CD4-positive, alpha-beta T cell (primary cell): ENCODE measurements at regions not wholly inside any gene's neighbourhood (a gene's known extent, or its start where the extent isn't known, plus 50 kb on each side); places are given as distances from the start of the nearest gene placed in this dataset.

Experiments used
- ATAC-seq: fragments of 200-7000 bp; cut with Tn5 transposase; one replicate; pipeline ENCODE4 v1.10.0; 2022; ENCODE audit warnings: mild to moderate bottlenecking; ENCODE audit not compliant: poor library complexity
- CTCF ChIA-PET: fragments of 350-600 bp; sonication (Branson Sonifier 250); formaldehyde crosslinking; loops from one replicate; lab custom pipeline; 2021; ENCODE audit warnings: antibody characterized with exemption, inconsistent platforms; lab: Charles Lee
- POLR2A ChIA-PET: fragments of 350-600 bp; sonication (Branson Sonifier 250); formaldehyde crosslinking; loops from one replicate; lab custom pipeline; 2021; ENCODE audit warnings: antibody characterized with exemption, inconsistent platforms; lab: Charles Lee
- DNase-seq, 14 experiments: peaks; one replicate each; pipeline ENCODE4 v3.0.0-alpha.2; 2013 to 2020; ENCODE audit warnings: mixed read lengths in 2 of 14
- H3K27ac ChIP-seq, 2 donors: one replicate each; pipeline versions ENCODE4 v1.5.1 to v1.7.0; 2013; ENCODE audit warnings: low read length in 2 of 2, low read depth in 1 of 2, mild to moderate bottlenecking in 1 of 2
- H3K27me3 ChIP-seq, 2 experiments: 1 replicate in 1 of 2; 2 replicates in 1 of 2; pipeline versions ENCODE4 v1.6.1 to v1.7.0; 2013; ENCODE audit warnings: low read length in 2 of 2, control low read depth in 1 of 2, mild to moderate bottlenecking in 1 of 2, moderate library complexity in 1 of 2; ENCODE audit not compliant: insufficient read depth in 2 of 2, control insufficient read depth in 1 of 2
- H3K36me3 ChIP-seq: one replicate; pipeline ENCODE4 v1.6.1; 2013; ENCODE audit warnings: low read length, control low read depth; ENCODE audit not compliant: insufficient read depth
- H3K4me1 ChIP-seq: one replicate; pipeline ENCODE4 v1.6.1; 2013; ENCODE audit warnings: low read length, control low read depth; ENCODE audit not compliant: insufficient read depth
- H3K4me3 ChIP-seq: one replicate; pipeline ENCODE4 v1.5.1; 2013; ENCODE audit warnings: mild to moderate bottlenecking, low read length, moderate library complexity
- H3K9me3 ChIP-seq, 2 experiments: 1 replicate in 1 of 2; 2 replicates in 1 of 2; pipeline versions ENCODE4 v1.6.1 to v1.7.0; 2013; ENCODE audit warnings: low read length in 2 of 2, mild to moderate bottlenecking in 2 of 2, control low read depth in 1 of 2, moderate library complexity in 1 of 2; ENCODE audit not compliant: control insufficient read depth in 1 of 2, insufficient read depth in 1 of 2
- H3K27ac Mint-ChIP-seq: one replicate; pipeline ENCODE4 v1.8.0; 2020; ENCODE audit warnings: mixed read lengths
- H3K27me3 Mint-ChIP-seq: one replicate; pipeline ENCODE4 v1.8.0; 2021; ENCODE audit warnings: mixed read lengths
- H3K36me3 Mint-ChIP-seq: one replicate; pipeline ENCODE4 v1.8.0; 2021; ENCODE audit warnings: low read depth, mixed read lengths
- H3K4me1 Mint-ChIP-seq: one replicate; pipeline ENCODE4 v1.8.0; 2021; ENCODE audit warnings: low read depth, mixed read lengths
- H3K4me3 Mint-ChIP-seq: one replicate; pipeline ENCODE4 v1.8.0; 2020; ENCODE audit warnings: mild to moderate bottlenecking, mixed read lengths
- H3K9me3 Mint-ChIP-seq: one replicate; pipeline ENCODE4 v1.8.0; 2020; ENCODE audit warnings: mixed read lengths
- intact Hi-C, 2 experiments: fragments of 100-400 bp; cut with DNase I in 1 of 2; cut with micrococcal nuclease in 1 of 2; formaldehyde crosslinking; loops; one replicate each; pipeline versions ENCODE4 v1.15.1 to v1.9.0; 2023 to 2025; cut with DNase I, micrococcal nuclease
- TF ChIP-seq, protein P1 (sequence below): fragments of 200-600 bp; IDR thresholded peaks from one replicate; pipeline ENCODE4 v1.8.0; 2022; ENCODE audit warnings: antibody characterized with exemption, mild to moderate bottlenecking

DNA sequence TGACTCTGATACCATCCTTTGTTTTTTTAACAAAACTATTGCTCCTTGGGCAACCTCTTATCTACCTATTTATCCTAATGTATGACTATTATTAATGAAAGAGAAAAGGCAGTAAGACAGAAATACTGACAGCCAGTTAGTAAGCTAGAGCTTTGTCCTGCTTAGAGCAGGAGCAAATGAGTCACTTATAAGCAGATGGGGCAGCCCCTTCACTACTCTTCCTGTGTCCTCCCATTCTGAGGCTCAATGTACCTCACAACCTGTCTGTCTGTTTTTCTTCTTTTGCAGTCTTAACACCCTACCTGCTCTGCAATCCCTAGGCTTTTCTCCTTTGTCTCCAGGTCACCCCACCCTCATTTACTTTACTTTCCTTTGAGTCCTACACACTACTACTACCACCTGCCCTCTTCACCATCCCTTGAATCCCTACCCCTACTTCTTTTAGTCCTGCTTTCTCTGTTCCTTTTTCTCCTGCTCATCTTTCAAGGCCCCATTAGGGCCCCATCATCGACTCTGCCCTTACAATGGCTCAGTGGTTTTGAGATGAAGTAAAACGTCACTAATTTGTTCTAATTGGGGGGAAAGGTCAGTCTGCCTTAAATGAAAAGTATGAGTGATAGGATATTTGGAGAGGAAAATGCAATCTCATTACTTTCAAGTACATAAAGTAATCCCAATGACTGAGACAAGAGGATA, 294.3 kb downstream of the GUCY2F start:
- H3K27ac ChIP-seq: no peak overlapping the region
- H3K4me3 Mint-ChIP-seq: no peak overlapping the region
- TF ChIP-seq, protein P1, sequence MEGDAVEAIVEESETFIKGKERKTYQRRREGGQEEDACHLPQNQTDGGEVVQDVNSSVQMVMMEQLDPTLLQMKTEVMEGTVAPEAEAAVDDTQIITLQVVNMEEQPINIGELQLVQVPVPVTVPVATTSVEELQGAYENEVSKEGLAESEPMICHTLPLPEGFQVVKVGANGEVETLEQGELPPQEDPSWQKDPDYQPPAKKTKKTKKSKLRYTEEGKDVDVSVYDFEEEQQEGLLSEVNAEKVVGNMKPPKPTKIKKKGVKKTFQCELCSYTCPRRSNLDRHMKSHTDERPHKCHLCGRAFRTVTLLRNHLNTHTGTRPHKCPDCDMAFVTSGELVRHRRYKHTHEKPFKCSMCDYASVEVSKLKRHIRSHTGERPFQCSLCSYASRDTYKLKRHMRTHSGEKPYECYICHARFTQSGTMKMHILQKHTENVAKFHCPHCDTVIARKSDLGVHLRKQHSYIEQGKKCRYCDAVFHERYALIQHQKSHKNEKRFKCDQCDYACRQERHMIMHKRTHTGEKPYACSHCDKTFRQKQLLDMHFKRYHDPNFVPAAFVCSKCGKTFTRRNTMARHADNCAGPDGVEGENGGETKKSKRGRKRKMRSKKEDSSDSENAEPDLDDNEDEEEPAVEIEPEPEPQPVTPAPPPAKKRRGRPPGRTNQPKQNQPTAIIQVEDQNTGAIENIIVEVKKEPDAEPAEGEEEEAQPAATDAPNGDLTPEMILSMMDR: no peak
- H3K9me3 ChIP-seq: peaks cover 0 to 3% of the 10 kb centered on the region in 2 experiments
- CTCF ChIA-PET: no interaction called here
- ATAC-seq (no peak), DNase-seq (no peak)
- no peaks in the 10 kb centered on the region for H3K9me3 Mint-ChIP-seq
- no peak overlapping the region for H3K27ac Mint-ChIP-seq
- H3K4me1 ChIP-seq: no peaks in the 10 kb centered on the region
- no peaks in the 10 kb centered on the region for H3K27me3 Mint-ChIP-seq
- no peaks in the 10 kb centered on the region for H3K27me3 ChIP-seq
- no peaks in the 10 kb centered on the region for H3K36me3 ChIP-seq
- no peaks in the 10 kb centered on the region for H3K36me3 Mint-ChIP-seq
- no peak overlapping the region for H3K4me3 ChIP-seq
- H3K4me1 Mint-ChIP-seq: no peaks in the 10 kb centered on the region
- intact Hi-C loops: no loop called here
- POLR2A ChIA-PET: no interaction called here

DNA sequence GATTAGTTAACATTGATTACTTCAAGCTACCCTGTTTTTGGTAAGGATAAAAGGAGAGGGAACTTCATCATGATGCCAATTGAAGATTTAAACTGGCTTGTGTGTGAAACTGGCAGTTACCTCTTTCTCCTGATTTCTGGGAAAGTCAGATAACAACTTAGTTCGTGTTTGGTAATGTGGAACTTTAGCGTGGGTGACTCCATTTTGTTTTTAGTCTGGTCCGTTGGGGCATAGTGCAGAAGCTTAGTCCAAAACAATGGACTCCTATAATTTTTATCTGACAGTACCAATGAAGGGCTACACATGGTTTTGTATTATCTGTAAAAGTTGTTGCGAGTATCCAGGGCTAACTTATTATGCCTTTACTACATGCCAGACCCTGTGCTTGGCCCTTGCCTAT, 294.9 kb downstream of the GUCY2F start:
- intact Hi-C loops: no loop called here
- H3K27me3 Mint-ChIP-seq: no peaks in the 10 kb centered on the region
- DNase-seq (no peak), ATAC-seq (no peak)
- H3K4me3 Mint-ChIP-seq: no peak overlapping the region
- ChIA-PET CTCF (no interaction called here), POLR2A (no interaction called here)
- H3K9me3 Mint-ChIP-seq: no peaks in the 10 kb centered on the region
- no peaks in the 10 kb centered on the region for H3K36me3 Mint-ChIP-seq
- H3K36me3 ChIP-seq: no peaks in the 10 kb centered on the region
- H3K27me3 ChIP-seq: no peaks in the 10 kb centered on the region
- H3K4me3 ChIP-seq: no peak overlapping the region
- no peaks in the 10 kb centered on the region for H3K9me3 ChIP-seq
- H3K27ac ChIP-seq: no peak overlapping the region
- no peaks in the 10 kb centered on the region for H3K4me1 ChIP-seq
- H3K4me1 Mint-ChIP-seq: no peaks in the 10 kb centered on the region
- H3K27ac Mint-ChIP-seq: no peak overlapping the region
- TF ChIP-seq, protein P1: no peak

DNA sequence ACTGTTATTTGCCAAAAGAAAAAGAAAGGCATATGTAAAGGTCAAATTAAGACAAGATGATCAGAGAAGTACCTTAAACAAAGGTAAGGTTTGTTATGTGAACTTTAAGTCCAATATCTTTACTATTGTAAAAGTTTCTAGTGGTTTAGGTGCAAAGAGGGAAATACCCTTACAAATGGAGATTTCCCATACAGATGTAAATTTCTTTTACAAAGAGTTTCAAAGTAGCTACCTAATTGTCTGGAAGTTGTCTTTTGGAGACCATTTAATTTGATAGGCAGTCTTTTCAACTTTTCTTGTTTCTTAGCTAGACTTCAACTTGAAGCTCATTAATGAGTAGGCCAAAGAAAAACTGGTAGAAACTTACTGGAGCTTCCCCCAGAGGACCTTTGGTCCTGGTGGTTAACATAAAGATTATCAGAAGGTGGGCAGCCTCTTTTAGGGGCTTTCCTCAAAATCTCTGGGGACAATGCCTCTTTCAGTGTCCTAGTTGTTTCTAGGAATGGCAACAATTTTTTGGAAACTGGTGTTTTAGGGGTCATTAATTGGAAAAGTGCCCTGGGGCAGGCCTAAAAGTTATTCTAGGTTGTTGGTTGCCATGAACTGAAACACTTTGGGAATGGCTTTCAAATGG, 297.3 kb downstream of the GUCY2F start:
- no peak for DNase-seq
- TF ChIP-seq, protein P1: no peak
- Histone ChIP-seq H3K27me3 (no peaks in the 10 kb centered on the region), H3K27ac (no peak overlapping the region), H3K4me3 (no peak overlapping the region), H3K36me3 (no peaks in the 10 kb centered on the region), H3K9me3 (no peaks in the 10 kb centered on the region), H3K4me1 (no peaks in the 10 kb centered on the region)
- no peak overlapping the region for H3K27ac Mint-ChIP-seq
- H3K27me3 Mint-ChIP-seq: no peaks in the 10 kb centered on the region
- H3K9me3 Mint-ChIP-seq: no peaks in the 10 kb centered on the region
- CTCF ChIA-PET: no interaction called here
- no peaks in the 10 kb centered on the region for H3K4me1 Mint-ChIP-seq
- POLR2A ChIA-PET: no interaction called here
- no peak overlapping the region for H3K4me3 Mint-ChIP-seq
- intact Hi-C loops: no loop called here
- no peak for ATAC-seq
- no peaks in the 10 kb centered on the region for H3K36me3 Mint-ChIP-seq
